ENCODE measurements at regions not wholly inside any gene's neighbourhood (a gene's known extent, or its start where the extent isn't known, plus 50 kb on each side); places are given as distances from the start of the nearest gene placed in this dataset.

- CTCF ChIA-PET, result no interaction called here
- POLR2A ChIA-PET, result no interaction called here
Observed at GRCh38 chr13:58587183-58587582, 955.6 kb downstream of the PCDH17 start.

DNA sequence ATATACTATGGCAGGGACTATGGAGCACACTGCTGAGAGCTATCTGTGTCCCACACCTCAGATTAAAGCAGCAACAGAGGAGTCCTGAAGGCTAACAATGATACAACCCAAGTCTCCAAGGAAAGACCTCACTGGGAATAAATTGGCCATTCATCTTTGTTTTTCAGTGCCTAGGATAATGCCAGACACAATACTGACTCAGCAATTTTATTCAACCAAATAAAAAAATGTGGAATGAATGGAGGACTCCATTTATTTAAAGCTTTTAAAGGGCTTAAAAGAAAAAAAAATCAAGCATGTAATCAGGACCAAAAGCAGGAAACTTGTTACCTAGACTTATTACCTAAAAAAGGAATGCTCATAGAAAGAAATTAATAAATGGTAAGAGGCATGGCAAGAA, 960.5 kb downstream of the PCDH17 start:
- CTCF ChIA-PET, result no interaction called here
- POLR2A ChIA-PET, result no interaction called here

DNA sequence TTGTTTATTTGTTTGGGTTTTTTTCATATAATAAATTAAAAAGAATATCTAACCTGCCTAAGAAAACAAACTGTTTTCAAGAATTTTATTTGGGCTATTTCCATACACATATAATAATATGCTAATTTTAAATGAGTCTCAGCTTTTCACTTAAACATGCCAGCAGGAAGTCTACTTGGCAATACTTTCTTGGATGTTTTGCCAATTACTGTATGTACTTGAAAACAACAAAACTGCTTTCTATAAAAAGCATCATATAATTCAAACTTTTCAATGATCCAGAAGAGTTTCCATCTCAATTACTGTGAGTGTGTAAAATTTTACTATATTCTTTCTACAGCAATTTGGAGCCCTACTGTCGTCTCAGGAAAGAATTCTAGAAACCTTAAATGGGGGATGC, 961.2 kb downstream of the PCDH17 start:
- CTCF ChIA-PET, result no interaction called here
- POLR2A ChIA-PET, result no interaction called here

DNA sequence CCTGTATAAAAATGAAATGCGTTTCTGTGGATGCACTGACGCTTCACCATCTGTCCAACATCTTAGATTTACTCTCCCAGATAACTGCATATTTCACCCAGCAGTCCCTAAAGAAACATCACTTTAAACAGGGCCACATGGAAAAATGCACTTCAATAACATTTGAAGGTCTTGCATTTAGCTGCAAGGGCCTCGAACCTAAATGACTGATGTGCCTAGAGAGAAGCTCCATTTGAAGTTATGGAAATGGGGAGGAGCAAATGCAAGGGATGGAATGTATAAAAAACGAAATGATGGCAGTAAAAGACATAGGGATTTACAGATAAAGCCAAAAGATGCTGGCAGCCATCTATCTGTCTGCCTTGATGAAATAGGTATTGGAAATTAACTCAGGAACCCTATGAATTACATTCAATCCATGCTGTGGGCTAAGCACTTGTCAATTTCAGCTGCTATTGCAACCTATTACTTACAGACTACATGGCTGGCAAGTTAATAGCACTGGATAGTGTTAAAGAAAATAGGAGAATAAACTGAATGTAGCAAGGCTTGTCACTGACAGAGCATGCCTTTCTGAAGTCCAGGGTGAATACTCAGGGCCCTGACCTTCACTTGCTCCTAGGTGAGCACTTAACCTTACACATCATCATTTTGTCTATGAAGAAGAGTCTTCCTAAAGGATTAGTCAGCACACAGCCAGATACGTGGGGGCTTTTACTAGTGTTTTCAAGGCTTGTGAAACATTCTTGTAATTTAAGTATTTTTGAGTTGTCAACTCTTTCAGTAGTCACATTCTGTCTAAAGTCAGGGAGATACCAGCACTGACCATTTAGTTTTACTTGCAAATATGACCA, 963.4 kb downstream of the PCDH17 start:
- ChIA-PET CTCF (no interaction called here), POLR2A (no interaction called here)

DNA sequence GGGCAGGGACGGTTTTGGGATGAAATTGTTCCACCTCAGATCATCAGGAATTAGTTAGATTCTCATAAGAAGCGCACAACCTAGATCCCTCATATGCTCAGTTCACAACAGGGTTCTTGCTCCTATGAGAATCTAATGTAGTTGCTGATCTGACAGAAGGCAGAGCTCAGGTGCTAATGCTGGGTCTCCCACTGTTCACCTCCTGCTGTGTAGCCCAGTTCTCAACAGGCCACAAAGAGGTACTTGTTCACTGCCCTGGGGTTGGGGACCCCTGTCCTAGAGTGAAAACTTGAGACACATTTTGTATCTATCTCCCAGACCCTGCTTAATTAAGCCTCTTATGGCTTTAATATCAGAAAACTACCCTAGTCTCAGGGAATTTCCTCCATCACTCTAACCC, 966.0 kb downstream of the PCDH17 start:
- POLR2A ChIA-PET, result no interaction called here
- CTCF ChIA-PET, result no interaction called here

GRCh38 chr13:58598241-58598640, 966.7 kb downstream of the PCDH17 start:
- CTCF ChIA-PET, result no interaction called here
- POLR2A ChIA-PET, result no interaction called here

- ChIA-PET CTCF (no interaction called here), POLR2A (no interaction called here)
Observed at GRCh38 chr13:58611117-58611516, 979.6 kb downstream of the PCDH17 start.

DNA sequence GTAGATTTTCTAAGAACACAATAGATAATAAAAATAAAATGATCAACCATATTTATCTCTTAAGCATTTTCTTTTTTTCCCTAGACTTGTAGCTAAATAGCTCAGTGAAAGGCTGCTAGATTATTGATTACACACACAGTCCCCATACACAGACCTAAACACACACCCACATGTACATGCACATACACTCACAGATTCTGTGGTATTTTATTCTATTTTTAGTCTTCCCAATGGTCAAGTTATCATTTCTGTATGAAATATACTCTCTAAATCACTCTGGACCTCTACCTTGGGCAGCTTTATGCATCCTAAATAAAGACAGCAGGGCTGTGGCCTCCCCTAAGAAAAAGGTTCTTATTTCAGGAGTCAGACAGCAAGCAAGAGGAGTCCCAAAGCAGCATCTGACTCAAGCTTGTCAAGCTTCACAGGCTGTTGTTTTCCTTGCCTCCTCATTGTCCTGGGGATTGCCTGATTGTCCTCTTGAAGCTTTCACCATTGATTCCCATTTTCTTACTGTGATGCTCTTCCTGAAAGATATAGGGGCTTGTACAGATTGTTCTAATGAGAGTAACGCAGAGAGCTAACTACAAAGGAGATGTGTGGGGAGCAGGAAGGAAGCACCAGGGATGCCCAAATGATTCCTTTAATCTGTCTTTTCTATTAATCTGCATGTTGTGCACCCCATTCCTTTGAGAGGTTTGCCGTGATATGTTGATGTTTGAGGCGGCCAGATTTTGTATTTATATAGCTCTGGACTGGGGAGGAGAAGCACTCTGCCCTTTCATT, 986.5 kb downstream of the PCDH17 start:
- ChIA-PET CTCF (no interaction called here), POLR2A (no interaction called here)

DNA sequence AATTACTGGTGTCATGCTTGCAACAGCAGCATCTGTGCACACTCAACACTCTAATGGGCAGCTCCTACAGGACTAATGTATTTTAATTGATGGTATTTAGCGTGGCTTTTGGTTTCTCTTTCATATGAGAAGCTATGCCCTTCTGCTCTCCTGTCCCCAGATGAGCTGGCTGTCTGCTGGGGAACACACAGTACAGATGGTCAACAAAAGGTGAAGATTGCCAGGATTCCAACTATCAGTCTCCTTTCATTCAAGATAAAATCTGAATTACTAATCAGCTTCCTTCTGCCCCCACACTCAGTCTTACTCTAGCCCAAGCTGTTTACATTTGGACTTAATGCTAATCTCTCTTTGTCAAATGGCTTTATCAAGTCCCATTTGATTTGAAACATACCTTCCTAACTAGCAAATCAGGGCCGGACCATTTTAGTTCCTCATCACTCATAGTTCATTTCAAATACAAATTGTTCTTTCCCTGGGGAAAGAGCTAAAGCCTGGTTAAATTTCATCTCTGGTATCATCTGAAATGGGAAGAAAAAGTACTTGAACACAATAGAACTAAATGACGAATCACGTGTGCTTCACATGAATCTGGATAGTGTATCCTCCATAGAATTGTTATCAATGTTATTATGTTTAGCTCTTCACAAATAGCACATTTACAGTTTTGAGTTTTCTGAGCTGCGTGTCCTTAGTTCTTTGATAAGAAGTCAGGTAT, 988.0 kb downstream of the PCDH17 start:
- CTCF ChIA-PET, result no interaction called here
- POLR2A ChIA-PET, result no interaction called here

DNA sequence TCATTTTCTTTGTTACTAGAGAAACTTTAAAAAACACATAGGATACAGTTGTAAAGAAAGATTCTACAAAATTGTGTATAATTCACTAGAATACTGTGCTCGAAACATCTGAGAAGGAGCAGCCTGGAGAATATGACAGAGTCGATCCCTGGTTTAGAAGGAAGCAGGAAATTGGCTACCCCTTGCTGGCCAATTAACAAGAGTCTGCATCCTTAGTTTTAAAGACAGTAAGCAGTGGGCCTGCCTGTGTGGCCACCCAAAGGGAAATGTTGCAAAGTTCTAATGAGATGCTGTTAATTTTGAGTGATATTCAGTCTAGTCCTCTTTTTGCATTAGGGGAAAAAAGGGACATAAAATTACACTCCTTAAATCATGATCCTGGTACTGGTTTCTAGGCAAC, 988.6 kb downstream of the PCDH17 start:
- CTCF ChIA-PET, result no interaction called here
- POLR2A ChIA-PET, result no interaction called here

DNA sequence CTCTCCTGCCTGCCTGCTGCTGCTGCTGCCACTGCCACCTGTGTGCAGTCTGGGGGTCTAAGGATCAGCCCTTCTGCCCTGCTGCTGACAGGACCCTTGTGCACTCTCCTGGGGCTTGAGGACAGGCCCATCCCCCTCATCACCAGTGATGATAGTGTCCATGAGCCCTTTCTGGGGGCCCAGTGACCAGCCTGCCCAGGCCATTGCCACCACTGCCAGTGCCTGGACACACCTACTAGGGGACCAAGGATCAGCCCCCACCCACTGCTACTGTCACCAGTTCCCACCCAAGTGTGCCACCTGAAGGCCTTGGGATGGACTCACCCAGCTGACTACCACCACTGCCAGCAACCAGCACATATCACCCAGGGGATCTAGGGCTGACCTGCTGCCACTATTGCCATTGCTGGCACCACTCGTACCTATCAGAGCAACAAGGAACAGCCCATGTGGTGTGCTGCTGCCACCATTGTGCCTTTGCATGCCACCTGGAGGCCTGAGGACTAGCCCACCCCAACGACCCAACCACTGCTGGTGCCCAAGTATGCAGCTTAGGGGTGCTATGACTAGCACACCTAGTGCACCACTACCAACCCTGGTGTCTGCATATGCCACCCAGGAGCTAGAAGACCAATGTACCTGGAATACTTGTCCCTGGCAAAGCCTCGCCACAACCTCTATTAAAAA, 994.3 kb downstream of the PCDH17 start:
- CTCF ChIA-PET, result no interaction called here
- POLR2A ChIA-PET, result no interaction called here

DNA sequence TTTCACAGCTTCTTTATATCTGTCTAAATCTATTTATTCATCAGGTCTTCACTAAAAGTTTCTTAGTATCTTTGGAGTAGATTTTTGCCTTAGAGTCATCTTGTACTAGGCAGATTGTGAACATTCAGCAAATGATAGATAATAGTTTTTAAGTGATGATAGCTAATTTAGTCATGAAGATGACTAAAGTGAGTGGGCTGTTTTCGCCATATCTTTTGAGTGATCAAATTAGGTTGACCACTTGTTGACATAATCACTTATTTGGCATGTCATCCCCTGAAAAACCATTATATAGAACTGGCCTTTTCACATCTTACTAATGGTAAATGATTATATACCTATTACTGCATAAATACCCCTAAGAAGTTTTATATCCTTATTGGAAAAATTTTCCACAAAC, 999.2 kb downstream of the PCDH17 start:
- ChIA-PET POLR2A (no interaction called here), CTCF (no interaction called here)

- ChIA-PET POLR2A (no interaction called here), CTCF (no interaction called here)
Observed at GRCh38 chr13:58633226-58633625, 1001.7 kb downstream of the PCDH17 start.

DNA sequence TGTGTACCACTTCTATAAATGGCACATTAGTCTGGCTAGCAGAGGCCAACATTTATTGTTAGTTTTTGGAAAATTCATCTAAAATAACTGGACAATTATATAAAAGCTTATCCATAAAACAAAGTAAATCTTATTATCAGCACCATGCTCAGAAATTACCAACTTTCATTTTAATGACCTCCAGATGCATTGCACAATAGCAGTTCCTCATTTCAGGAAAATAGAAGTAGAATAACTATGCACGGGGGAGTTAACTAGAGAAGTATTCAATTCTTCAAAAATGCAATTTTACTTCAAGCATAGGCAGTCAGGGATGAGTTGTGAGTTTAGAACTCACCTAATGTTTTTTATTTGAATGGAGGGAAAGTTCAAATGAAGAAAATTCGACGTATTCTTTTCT, 1023.5 kb downstream of the PCDH17 start:
- POLR2A ChIA-PET, result no interaction called here
- CTCF ChIA-PET, result no interaction called here

DNA sequence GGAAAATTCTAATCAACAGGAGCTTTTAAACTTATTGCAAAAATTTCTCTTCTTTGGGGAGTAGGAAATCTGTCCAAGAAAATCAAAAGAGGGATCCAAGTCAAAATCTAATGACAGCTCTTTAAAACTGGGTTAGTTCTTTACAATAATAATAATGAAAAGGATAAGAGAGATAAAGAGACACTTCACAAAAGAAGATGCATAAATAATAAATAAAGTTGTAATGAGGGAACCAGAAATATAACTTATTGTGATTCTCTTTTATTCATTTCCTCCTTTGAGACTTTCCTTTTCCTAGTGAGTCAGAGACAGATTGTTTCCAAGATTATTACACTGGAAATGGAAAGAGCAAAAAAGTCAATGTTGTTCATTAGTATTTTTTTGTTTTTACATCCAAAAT, 1029.3 kb downstream of the PCDH17 start:
- POLR2A ChIA-PET, result no interaction called here
- CTCF ChIA-PET, result no interaction called here

DNA sequence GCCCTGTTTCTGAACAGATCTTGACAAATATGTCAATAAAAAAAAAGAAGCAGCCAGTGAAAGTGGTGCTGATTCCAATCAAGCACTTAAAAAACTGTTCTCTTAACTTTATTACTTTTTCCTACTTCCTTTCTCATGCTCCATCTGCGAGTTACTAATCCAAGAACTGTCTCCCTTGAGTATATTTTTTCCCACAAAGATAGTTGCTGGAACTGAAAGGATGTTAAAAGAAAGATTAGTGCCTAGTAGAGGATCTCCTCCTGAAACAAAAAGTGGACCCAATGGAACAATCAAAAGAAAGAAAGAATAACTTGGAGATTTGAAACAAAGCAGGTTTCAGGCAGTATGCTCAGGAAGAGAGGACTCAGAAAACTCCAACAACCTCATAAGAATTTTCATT, 1034.8 kb downstream of the PCDH17 start:
- ChIA-PET CTCF (no interaction called here), POLR2A (no interaction called here)

GRCh38 chr13:58667096-58667495, 1035.6 kb downstream of the PCDH17 start:
- ChIA-PET POLR2A (no interaction called here), CTCF (no interaction called here)

DNA sequence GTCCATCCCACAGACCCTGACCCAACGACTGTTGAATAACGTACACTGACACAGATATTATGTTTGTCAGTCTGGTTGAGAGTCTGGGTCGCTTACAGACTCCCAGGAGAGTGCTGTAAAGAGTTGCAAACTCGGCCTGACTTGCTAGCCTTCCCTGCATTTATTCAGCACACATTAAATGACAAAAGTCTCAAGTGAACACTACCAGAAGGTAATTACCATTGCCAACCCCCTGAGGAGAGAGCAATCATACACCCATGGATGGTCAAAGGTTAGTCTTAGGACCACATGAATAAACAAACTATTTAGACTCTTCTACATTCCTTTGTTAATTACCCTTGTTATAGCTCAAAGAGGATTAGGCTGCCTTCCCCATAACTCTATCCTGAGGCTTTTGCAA, 1048.6 kb downstream of the PCDH17 start:
- CTCF ChIA-PET, result no interaction called here
- POLR2A ChIA-PET, result no interaction called here

GRCh38 chr13:58682616-58683015, 1051.1 kb downstream of the PCDH17 start:
- ChIA-PET POLR2A (no interaction called here), CTCF (no interaction called here)

DNA sequence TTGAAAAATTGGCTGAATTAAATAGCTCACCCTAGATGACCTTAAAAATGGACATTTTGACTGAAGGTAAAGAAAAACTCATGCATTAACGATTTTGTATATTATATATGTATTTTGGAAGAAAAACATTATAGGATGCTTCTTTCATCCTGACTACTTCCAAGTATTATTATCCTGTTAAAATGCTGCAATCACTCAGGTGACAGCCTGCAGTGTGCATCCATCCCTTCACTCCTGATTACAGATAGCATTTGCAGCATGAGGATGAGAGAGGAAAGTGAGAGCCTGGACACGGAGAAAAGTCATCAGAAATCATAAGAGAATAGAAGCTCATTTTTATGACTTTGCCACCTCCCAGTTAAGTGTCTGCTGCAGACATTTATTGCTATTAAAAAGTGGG, 1055.6 kb downstream of the PCDH17 start:
- POLR2A ChIA-PET, result no interaction called here
- CTCF ChIA-PET, result no interaction called here

DNA sequence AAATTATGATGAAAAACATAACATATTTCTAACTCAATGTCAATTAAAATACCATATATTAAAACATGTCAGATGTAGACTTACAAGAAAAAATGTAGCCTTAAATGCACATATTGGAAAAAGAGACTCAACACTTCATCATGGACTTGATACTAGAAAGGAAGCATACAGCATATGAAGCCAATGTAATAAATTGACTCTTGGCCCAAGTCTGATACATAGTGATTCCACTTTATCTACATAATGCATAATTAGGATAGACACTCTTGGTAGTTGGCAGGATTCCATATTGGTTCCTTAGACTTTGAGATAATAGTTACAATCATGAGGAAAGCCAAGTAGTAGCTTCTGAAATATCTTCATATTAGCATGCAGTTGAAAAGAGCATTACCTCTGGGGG, 1067.0 kb downstream of the PCDH17 start:
- CTCF ChIA-PET, result no interaction called here
- POLR2A ChIA-PET, result no interaction called here

Data from activated CD8-positive, alpha-beta memory T cell treated with anti-CD3 and anti-CD28 coated beads for 36 hours (primary cell).